ENCODE measurements at regions not wholly inside any gene's neighbourhood (a gene's known extent, or its start where the extent isn't known, plus 50 kb on each side); places are given as distances from the start of the nearest gene placed in this dataset.
"Not testable (repeated sequence)": the region's sequence is repeated elsewhere in the genome, so short reads cannot be mapped to it uniquely, and the experiment has no call there.

GRCh38 chr5:135176991-135177390 is 143.0 kb upstream of the PITX1 start:
- no peak for DNase-seq

GRCh38 chr5:135174315-135175096 is 140.5 kb upstream of the PITX1 start:
- no peak for DNase-seq

- DNase-seq, result no peak
Measured at GRCh38 chr5:135173662-135174290, 139.7 kb upstream of the PITX1 start.

GRCh38 chr5:135172718-135173117 is 138.7 kb upstream of the PITX1 start:
- no peak for DNase-seq

- DNase-seq, result no peak
Measured at GRCh38 chr5:135171336-135171735, 137.3 kb upstream of the PITX1 start.

GRCh38 chr5:135170500-135170899 is 136.5 kb upstream of the PITX1 start:
- no peak for DNase-seq

GRCh38 chr5:135169753-135170152 is 135.7 kb upstream of the PITX1 start:
- no peak for DNase-seq

- no peak for DNase-seq
Measured at GRCh38 chr5:135167634-135168033, 133.6 kb upstream of the PITX1 start.

- not testable (repeated sequence) for DNase-seq
Measured at GRCh38 chr5:135164873-135165614, 131.0 kb upstream of the PITX1 start.

GRCh38 chr5:135163964-135164363 is 129.9 kb upstream of the PITX1 start:
- DNase-seq, result no peak

GRCh38 chr5:135163391-135163790 is 129.4 kb upstream of the PITX1 start:
- DNase-seq, result no peak

GRCh38 chr5:135162661-135163265 is 128.7 kb upstream of the PITX1 start:
- no peak for DNase-seq

GRCh38 chr5:135161221-135161620 is 127.2 kb upstream of the PITX1 start:
- DNase-seq, result no peak

GRCh38 chr5:135160036-135160675 is 126.1 kb upstream of the PITX1 start:
- no peak for DNase-seq

GRCh38 chr5:135159626-135160025 is 125.6 kb upstream of the PITX1 start:
- no peak for DNase-seq

GRCh38 chr5:135158982-135159381 is 125.0 kb upstream of the PITX1 start:
- DNase-seq, result no peak

GRCh38 chr5:135158314-135158697 is 124.3 kb upstream of the PITX1 start:
- no peak for DNase-seq

- DNase-seq, result no peak
Measured at GRCh38 chr5:135157421-135158313, 123.6 kb upstream of the PITX1 start.

- no peak for DNase-seq
Measured at GRCh38 chr5:135156715-135157404, 122.8 kb upstream of the PITX1 start.

- no peak for DNase-seq
Measured at GRCh38 chr5:135156337-135156714, 122.3 kb upstream of the PITX1 start.

- DNase-seq, result no peak
Measured at GRCh38 chr5:135155616-135156214, 121.7 kb upstream of the PITX1 start.
